DOHH2 (cell line): ENCODE measurements at regions not wholly inside any gene's neighbourhood (a gene's known extent, or its start where the extent isn't known, plus 50 kb on each side); places are given as distances from the start of the nearest gene placed in this dataset.

Experiments used
- H3F3A ChIP-seq: fragments of 200-600 bp; sonication (generic), shearing (Covaris generic); 2 replicates; pipeline ENCODE4 v1.6.0; 2016; ENCODE audit warnings: antibody characterized with exemption, mild to moderate bottlenecking; ENCODE audit not compliant: control insufficient read depth, insufficient read depth
- H3K27ac ChIP-seq: fragments of 200-600 bp; sonication (generic); 2 replicates; pipeline ENCODE4 v1.5.1; 2014; ENCODE audit warnings: low read depth, mild to moderate bottlenecking, low read length, moderate library complexity
- H3K27me3 ChIP-seq: fragments of 200-600 bp; sonication (generic); 2 replicates; pipeline ENCODE4 v1.6.1; 2014; ENCODE audit warnings: mild to moderate bottlenecking, low read length, mixed read lengths; ENCODE audit not compliant: control insufficient read depth
- H3K36me3 ChIP-seq: fragments of 200-600 bp; sonication (generic); 2 replicates; pipeline ENCODE4 v1.6.1; 2014; ENCODE audit warnings: mild to moderate bottlenecking, low read length, moderate library complexity, mixed read lengths; ENCODE audit not compliant: control insufficient read depth
- H3K4me1 ChIP-seq: fragments of 200-600 bp; sonication (generic); 2 replicates; pipeline ENCODE4 v1.6.1; 2014; ENCODE audit warnings: mild to moderate bottlenecking, low read length, mixed read lengths; ENCODE audit not compliant: control insufficient read depth
- H3K4me2 ChIP-seq: fragments of 200-600 bp; sonication (generic); 2 replicates; pipeline ENCODE4 v1.6.0; 2014; ENCODE audit warnings: mild to moderate bottlenecking, low read length, moderate library complexity
- H3K4me3 ChIP-seq: fragments of 200-600 bp; sonication (generic); 2 replicates; pipeline ENCODE4 v1.5.1; 2014; ENCODE audit warnings: mild to moderate bottlenecking, low read length, mixed read lengths
- H3K79me2 ChIP-seq: fragments of 200-600 bp; sonication (generic); 2 replicates; pipeline ENCODE4 v1.6.1; 2014; ENCODE audit warnings: mild to moderate bottlenecking, low read length, mixed read lengths; ENCODE audit not compliant: control insufficient read depth
- H3K9me2 ChIP-seq: fragments of 200-600 bp; sonication (generic); replicated peaks from 2 replicates; pipeline ENCODE4 v1.6.1; 2014; ENCODE audit warnings: mild to moderate bottlenecking, low read length, mixed read lengths; ENCODE audit not compliant: control insufficient read depth
- H3K9me3 ChIP-seq: fragments of 200-600 bp; sonication (generic); 2 replicates; pipeline ENCODE4 v1.6.1; 2014; ENCODE audit warnings: antibody characterized with exemption, low read length, mixed read lengths; ENCODE audit not compliant: control insufficient read depth, insufficient read depth
- H4K20me1 ChIP-seq: fragments of 200-600 bp; sonication (generic); 2 replicates; pipeline ENCODE4 v1.6.0; 2014; ENCODE audit warnings: low read depth, mild to moderate bottlenecking, antibody characterized with exemption, low read length, moderate library complexity; ENCODE audit not compliant: control insufficient read depth, insufficient read depth
- CTCF ChIP-seq: fragments of 200-600 bp; sonication (generic); IDR thresholded peaks from one replicate; pipeline ENCODE4 v1.5.1; 2014; ENCODE audit warnings: antibody characterized with exemption, mild to moderate bottlenecking, low read depth, low read length; ENCODE audit not compliant: poor library complexity, severe bottlenecking
- EZH2phosphoT487 ChIP-seq: fragments of 200-600 bp; sonication (generic); IDR thresholded peaks from 2 replicates; pipeline ENCODE4 v1.6.1; 2017; ENCODE audit warnings: borderline replicate concordance, mild to moderate bottlenecking, antibody characterized with exemption, low read length, moderate library complexity, mixed read lengths

- H3K9me3 ChIP-seq, result no peaks in the 10 kb centered on the region
- peaks cover 39% of the 10 kb centered on the region for H3K4me1 ChIP-seq
- no peaks in the 10 kb centered on the region for H3K79me2 ChIP-seq
- H3F3A ChIP-seq, result no peaks in the 10 kb centered on the region
- no peak overlapping the region for H3K4me2 ChIP-seq
- no peaks in the 10 kb centered on the region for H3K9me2 ChIP-seq
- H3K27me3 ChIP-seq, result no peaks in the 10 kb centered on the region
- H4K20me1 ChIP-seq, result no peaks in the 10 kb centered on the region
- no peaks in the 10 kb centered on the region for H3K36me3 ChIP-seq
- no peak overlapping the region for H3K4me3 ChIP-seq
- TF ChIP-seq CTCF (no peak), EZH2phosphoT487 (no peak)
- H3K27ac ChIP-seq, result no peak overlapping the region
Measured at GRCh38 chr6:28775052-28775376, 148.8 kb downstream of the TRIM27 start.

- H3K4me3 ChIP-seq, result peak overlapping the region; percentile 37; the same call in 1 of the 2 replicates
- no peak overlapping the region for H3K27ac ChIP-seq
- H3K36me3 ChIP-seq, result no peaks in the 10 kb centered on the region
- H3K79me2 ChIP-seq, result no peaks in the 10 kb centered on the region
- H3K27me3 ChIP-seq, result no peaks in the 10 kb centered on the region
- H3F3A ChIP-seq, result peaks cover under 1% of the 10 kb centered on the region
- H3K9me2 ChIP-seq, result no peaks in the 10 kb centered on the region
- no peak for TF ChIP-seq EZH2phosphoT487
- TF ChIP-seq CTCF, result no peak
- peak overlapping the region; percentile 48 for H3K4me2 ChIP-seq
- no peaks in the 10 kb centered on the region for H4K20me1 ChIP-seq
- no peaks in the 10 kb centered on the region for H3K9me3 ChIP-seq
- peaks cover 41% of the 10 kb centered on the region for H3K4me1 ChIP-seq
Measured at GRCh38 chr6:28775405-28776129, 148.2 kb downstream of the TRIM27 start.

- TF ChIP-seq EZH2phosphoT487, result no peak
- Histone ChIP-seq H3K4me3 (peak overlapping the region; percentile 37), H3K4me2 (peak overlapping the region; percentile 48)
Measured at GRCh38 chr6:28776269-28777146, 147.3 kb downstream of the TRIM27 start.

GRCh38 chr6:28777147-28777461, 146.7 kb downstream of the TRIM27 start:
- H3K4me1 ChIP-seq, result peaks cover 51% of the 10 kb centered on the region
- H3K27ac ChIP-seq, result peak overlapping the region; percentile 18; the same call in 1 of the 2 replicates
- no peaks in the 10 kb centered on the region for H3K27me3 ChIP-seq
- no peaks in the 10 kb centered on the region for H3K79me2 ChIP-seq
- H4K20me1 ChIP-seq, result no peaks in the 10 kb centered on the region
- peaks cover 12% of the 10 kb centered on the region for H3F3A ChIP-seq
- peak overlapping the region; percentile 37 for H3K4me3 ChIP-seq
- H3K9me2 ChIP-seq, result no peaks in the 10 kb centered on the region
- peak overlapping the region; percentile 48 for H3K4me2 ChIP-seq
- no peaks in the 10 kb centered on the region for H3K9me3 ChIP-seq
- H3K36me3 ChIP-seq, result no peaks in the 10 kb centered on the region
- no peak for TF ChIP-seq CTCF
- TF ChIP-seq EZH2phosphoT487, result no peak

More at GRCh38 chr6:28776269-28777146, 147.3 kb downstream of the TRIM27 start:
- peaks cover 50% of the 10 kb centered on the region for H3K4me1 ChIP-seq
- peak overlapping the region; percentile 18; the same call in 1 of the 2 replicates for H3K27ac ChIP-seq
- H3K79me2 ChIP-seq, result no peaks in the 10 kb centered on the region
- no peaks in the 10 kb centered on the region for H3K9me3 ChIP-seq
- peaks cover 10% of the 10 kb centered on the region for H3F3A ChIP-seq
- no peaks in the 10 kb centered on the region for H3K36me3 ChIP-seq
- H4K20me1 ChIP-seq, result no peaks in the 10 kb centered on the region
- no peaks in the 10 kb centered on the region for H3K9me2 ChIP-seq
- no peaks in the 10 kb centered on the region for H3K27me3 ChIP-seq
